ENCODE measurements at regions not wholly inside any gene's neighbourhood (a gene's known extent, or its start where the extent isn't known, plus 50 kb on each side); places are given as distances from the start of the nearest gene placed in this dataset.
"Not testable (repeated sequence)": the region's sequence is repeated elsewhere in the genome, so short reads cannot be mapped to it uniquely, and the experiment has no call there.

DNA sequence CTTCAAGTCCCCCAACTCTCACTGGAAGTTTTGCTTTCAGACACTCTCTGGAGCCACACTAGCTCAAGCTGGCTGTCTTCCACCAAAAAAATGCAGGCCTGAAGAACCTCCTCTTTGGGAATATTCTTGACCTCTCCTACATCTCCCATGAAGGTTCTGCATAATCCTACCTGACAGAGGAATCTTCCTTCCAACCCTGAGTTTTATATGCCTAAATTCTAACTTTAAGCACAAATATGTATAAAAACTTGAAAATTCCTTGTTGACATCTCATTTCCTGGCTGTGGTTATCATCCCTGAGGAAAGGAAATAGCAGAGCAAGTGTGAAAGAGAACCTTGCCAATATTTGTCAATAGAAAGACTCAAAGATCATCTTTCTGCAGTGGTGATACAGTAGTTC, 249.0 kb downstream of the LPIN1 start:
- DNase-seq (ENCODE audit: low spot score), result peak; percentile 14

- no peak for DNase-seq (ENCODE audit: low spot score)
Measured at GRCh38 chr2:11996618-11997017, 250.2 kb downstream of the LPIN1 start.

GRCh38 chr2:11997142-11997541, 250.7 kb downstream of the LPIN1 start:
- DNase-seq (ENCODE audit: low spot score), result no peak

DNA sequence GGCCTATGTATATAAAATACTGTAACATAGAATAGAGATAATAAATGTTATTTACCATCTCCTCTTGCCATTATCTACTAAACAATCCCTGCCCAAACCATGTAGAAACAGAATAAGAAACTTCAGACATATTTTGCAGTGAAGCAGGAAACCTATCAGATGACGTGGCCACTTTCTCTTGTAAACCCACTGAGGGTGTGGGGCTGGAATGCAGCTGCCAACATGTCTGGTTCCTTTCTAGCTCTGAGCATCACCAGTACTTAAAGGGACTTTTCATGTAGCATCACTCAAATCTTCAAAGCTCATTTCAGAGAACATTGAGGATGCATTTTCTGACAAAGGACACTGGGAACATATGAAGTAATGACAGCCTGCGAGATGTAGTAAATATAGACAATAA, 251.8 kb downstream of the LPIN1 start:
- DNase-seq (ENCODE audit: low spot score), result no peak

- no peak for DNase-seq (ENCODE audit: low spot score)
Measured at GRCh38 chr2:11998626-11999378, 252.4 kb downstream of the LPIN1 start.

- no peak for DNase-seq (ENCODE audit: low spot score)
Measured at GRCh38 chr2:12001621-12002020, 255.2 kb downstream of the LPIN1 start.

DNA sequence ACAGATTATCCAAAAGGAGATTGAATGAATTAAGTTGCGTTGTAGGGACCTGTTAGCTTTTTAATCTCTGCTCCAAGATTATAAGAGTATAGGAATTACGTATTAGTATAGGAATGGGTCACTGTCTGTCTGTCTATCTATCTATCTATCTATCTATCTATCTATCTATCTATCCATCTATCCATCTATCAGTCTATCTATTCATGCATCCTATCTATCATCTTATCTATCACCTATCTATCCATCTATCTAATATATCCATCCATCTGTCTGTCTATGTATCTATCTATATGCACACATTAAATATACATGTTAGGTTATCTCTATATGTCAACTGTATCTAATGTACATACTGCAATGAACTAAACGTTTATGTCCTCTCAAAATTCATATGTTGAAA, 255.8 kb downstream of the LPIN1 start:
- no peak for DNase-seq (ENCODE audit: low spot score)

- DNase-seq (ENCODE audit: low spot score), result no peak
Measured at GRCh38 chr2:12004713-12005112, 258.3 kb downstream of the LPIN1 start.

- DNase-seq (ENCODE audit: low spot score), result no peak
Measured at GRCh38 chr2:12005886-12006681, 259.7 kb downstream of the LPIN1 start.

DNA sequence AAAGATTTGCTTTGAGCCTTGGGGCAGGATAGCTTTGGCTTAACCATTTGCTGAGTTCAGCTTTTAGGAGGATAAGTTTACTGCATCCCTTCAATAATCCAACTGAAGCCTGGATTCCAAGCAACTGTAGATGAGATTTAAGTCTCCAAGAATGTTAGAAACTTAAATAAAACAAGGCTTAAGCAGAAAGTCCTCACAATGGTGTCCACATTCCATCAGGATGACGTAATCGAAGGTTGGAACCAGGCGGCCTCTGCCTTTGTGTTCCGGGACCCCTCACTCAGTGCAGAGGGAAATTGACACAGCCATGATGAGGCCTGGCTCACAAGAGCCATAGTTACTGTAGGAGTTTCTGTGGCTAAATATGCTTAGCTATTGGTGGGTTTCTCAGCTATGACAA, 260.4 kb downstream of the LPIN1 start:
- DNase-seq (ENCODE audit: low spot score), result peak; percentile 17

DNA sequence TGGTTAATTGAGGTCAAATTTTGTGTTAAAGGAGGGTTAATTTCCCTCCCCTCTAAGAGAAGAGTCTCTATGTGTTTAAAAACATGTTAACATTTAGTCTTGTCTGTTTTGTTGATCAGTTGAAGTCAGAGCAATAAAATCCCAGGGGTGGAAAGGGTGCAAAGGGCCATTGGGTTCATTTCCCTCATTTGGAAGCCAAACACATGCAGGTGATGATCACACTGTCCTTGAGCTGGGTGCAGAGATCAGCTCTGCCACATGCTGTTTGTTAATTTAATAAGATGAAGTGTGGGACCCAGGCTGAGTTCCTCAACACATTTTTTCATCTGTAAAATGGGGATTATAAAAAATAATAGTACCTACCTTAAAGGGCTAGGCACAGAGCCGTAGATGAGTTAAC, 260.9 kb downstream of the LPIN1 start:
- DNase-seq (ENCODE audit: low spot score), result no peak

DNA sequence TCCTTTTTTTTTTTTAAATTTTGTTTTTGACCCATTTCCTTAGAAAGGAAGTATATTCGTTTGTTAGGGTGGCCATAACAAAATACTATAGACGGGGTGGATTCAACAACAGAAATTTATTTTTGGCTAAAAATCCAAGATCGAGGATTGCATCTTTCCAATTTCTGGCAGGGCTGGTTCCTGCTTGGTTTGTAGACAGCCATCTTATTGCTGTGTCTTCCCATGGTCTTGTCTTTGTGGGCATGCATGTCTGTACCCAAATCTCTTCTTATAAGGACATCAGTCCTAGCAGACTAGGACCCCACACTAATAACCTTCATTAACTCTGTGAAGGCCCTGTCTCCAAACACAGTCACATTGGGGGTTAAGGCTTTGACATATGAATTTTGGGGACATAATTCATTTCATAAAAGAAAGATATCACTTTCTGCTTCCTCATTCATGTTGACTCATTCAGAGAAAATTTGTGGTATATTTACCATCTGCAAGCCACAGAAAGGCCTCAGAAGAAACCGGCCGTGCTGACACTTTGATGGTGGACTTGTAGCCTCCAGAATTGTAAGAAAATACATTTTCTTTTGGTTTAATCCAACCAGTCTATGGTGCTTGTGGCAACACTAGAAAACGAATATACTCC, 262.1 kb downstream of the LPIN1 start:
- no peak for DNase-seq (ENCODE audit: low spot score)

DNA sequence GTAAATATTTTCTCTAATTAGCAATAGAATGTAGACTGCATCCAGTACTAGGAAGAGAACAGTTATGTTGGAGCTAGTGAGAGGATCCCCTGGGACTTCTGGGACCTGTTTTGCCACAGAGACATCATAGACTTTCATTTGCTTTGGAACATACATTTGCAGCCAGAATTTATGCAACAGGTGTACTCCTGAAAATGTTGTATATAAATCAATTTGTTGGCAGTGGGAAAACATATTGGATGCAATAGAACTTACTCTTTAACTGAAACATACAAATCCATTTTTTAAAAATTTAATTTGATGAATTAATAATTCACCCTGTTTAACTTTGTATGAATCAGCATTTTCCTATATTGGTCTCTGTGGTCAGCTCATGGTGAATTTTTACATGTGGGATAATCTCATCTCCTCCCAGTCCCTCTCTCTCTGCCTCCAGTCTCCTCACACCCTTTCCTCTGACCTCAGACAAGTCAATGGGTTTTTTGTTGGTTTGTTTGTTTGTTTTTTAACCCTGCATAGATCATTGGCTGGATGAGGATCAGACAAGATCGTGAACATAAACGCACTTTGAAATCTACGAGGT, 263.0 kb downstream of the LPIN1 start:
- DNase-seq (ENCODE audit: low spot score), result no peak

DNA sequence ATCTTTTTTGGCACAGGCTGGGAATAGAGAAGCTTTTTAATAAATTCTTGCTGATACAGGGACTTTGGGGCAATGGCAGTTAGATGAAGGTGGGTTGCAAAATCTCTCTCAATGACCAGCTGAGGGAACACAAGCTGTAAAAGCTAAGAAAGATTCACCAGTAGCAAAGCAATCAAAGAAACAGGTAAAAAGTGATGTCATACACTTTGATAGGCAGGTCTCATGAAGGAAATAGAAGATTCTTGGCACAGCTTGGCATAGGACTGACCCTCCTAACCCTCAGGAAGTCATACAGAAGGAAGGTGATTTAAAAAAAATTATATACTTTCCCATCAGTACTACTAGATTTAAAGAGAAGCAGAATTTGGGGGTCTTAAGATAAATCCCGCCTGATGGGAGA, 263.6 kb downstream of the LPIN1 start:
- no peak for DNase-seq (ENCODE audit: low spot score)

DNA sequence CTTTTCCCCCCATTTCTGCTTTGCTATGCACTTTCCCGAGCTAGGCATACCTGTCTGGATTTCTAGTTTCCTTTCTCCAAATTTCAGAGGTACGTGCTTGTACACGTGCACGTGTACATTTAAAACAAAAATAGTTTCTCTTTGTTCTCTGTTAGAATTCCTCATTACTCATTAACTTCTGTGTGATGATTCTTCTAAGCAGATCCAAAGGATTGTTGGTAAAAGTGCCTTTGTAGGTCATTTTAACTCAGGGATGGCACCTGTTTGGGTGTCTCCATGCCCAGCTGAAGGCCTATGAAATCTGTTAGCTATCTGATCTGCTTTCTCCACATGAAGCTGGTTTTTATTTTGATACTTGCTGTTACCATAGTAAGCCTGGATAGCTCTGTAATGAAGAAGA, 264.3 kb downstream of the LPIN1 start:
- DNase-seq (ENCODE audit: low spot score), result no peak

DNA sequence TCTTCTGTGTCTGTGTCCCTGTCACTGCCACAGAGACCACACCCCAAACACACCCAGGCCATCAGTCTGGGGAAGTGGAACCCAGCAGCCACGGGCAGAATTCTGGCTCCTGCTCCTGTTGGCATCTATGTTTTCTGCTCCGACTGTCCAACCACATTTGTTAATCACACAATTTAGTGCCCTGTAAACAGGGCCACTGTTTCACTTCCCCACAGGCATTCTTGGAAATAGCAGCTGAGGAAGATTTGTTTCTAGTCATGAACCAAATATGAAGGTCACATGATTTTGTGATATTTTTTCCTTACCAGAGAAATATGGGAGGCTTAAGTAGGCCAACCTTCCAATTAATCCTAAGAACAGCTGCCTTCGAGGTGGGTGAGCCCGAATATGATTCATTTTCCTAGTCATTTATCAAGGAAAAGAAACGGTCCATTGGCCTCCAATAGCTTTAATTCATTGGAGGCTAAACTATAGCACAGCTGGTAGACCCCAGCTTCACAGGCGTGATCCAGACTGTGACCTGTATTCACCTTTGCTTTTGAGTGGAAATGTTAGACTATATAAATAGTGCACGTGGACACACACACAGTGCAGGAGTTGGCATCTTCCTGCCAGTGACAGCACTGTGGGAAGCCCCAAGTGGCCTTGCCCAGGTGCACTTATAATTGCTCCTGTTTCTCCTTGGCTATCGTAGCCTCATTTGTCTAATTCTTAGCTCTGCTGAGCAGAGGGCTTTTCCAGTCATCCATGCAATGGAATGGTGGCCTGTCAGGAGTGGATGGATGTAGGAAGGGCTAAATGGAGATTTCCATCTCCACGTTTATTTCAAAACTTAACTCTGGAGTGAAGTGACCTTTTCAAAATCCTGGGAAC, 267.9 kb downstream of the LPIN1 start:
- DNase-seq (ENCODE audit: low spot score), result no peak

- no peak for DNase-seq (ENCODE audit: low spot score)
Measured at GRCh38 chr2:12017499-12018157, 271.2 kb downstream of the LPIN1 start.

DNA sequence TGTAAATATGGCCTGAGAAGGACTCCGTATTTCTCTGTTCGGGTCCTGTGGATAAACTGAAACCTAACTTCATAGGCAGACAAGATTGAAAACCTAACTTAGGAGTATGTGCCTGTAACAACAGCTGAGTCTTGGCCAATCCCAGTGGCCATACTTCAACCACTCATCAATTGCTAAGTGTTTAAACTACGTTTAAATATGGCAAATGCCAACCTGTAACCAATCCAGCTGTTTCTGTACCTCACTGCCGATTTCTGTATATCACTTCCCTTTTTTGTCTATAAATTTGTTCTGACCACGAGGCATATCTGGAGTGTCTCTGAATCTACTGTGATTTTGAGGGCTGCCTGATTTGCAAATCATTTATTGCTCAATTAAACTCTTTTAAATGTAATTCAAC, 272.3 kb downstream of the LPIN1 start:
- DNase-seq (ENCODE audit: low spot score), result not testable (repeated sequence)

- DNase-seq (ENCODE audit: low spot score), result no peak
Measured at GRCh38 chr2:12020833-12021469, 274.5 kb downstream of the LPIN1 start.

DNA sequence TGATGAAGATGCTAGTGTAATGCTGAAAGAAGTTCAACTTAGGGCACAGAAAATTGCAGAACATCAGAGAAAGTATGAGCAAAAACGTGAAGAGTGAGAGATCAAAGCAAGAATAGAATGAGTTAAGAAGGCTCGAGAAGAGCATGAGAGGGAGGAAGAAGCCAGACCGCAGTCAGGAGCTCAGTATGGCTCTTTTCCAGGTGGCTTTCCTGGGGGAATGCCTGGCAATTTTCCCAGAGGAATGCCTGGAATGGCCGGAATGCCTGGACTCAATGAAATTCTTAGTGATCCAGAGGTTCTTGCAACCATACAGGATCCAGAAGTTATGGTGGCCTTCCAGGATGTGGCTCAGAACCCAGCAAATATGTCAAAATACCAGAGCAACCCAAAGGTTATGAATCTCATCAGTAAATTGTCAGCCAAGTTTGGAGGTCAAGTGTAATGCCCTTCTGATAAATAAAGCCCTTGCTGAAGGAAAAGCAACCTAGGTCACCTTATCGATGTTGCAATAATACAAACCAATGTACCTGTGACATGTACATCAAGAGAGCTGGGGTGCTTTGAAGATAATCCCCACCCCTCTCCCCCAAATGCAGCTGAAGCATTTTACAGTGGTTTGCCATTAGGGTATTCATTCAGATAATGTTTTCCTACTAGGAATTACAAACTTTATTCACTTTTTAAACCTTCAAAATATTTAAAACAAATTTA, 277.9 kb downstream of the LPIN1 start:
- DNase-seq (ENCODE audit: low spot score), result not testable (repeated sequence)
